HepG2 (cell line): ENCODE measurements at regions not wholly inside any gene's neighbourhood (a gene's known extent, or its start where the extent isn't known, plus 50 kb on each side); places are given as distances from the start of the nearest gene placed in this dataset.

ENCODE experiments used
- AKNA ChIP-seq: sonication (generic); formaldehyde crosslinking; IDR thresholded peaks from 2 replicates; pipeline ENCODE4 v1.4.0; 2020; ENCODE audit warnings: missing genetic modification reagents, borderline replicate concordance
- KAT7 ChIP-seq: IDR thresholded peaks from 2 replicates; pipeline ENCODE4 v1.6.1; 2018; ENCODE audit warnings: borderline replicate concordance, missing compliant biosample characterization
- PPARG ChIP-seq: conservative IDR thresholded peaks from 2 replicates; pipeline ENCODE4 v1.6.1; 2016; ENCODE audit warnings: missing biosample characterization, missing genetic modification reagents
- ZNF280B ChIP-seq: sonication (generic); formaldehyde crosslinking; IDR thresholded peaks from 2 replicates; pipeline ENCODE4 v1.5.0; 2020; ENCODE audit warnings: missing genetic modification reagents, mild to moderate bottlenecking, borderline replicate concordance
- ZNF460 ChIP-seq: sonication (generic); formaldehyde crosslinking; IDR thresholded peaks from 2 replicates; pipeline ENCODE4 v1.5.1; 2020; ENCODE audit warnings: missing genetic modification reagents, mild to moderate bottlenecking, borderline replicate concordance

GRCh38 chr1:163422738-163423404 lies 101.1 kb downstream of the NUF2 start (continued):
- TF ChIP-seq KAT7 (CRISPR knock-in tag) (no peak), AKNA (CRISPR knock-in tag) (no peak), ZNF460 (no peak), PPARG (CRISPR knock-in tag) (no peak), ZNF280B (CRISPR knock-in tag) (no peak)
- TF ChIP-seq, all 625 proteins: peak for 0
